ENCODE measurements at regions not wholly inside any gene's neighbourhood (a gene's known extent, or its start where the extent isn't known, plus 50 kb on each side); places are given as distances from the start of the nearest gene placed in this dataset.
"Not testable (repeated sequence)": the region's sequence is repeated elsewhere in the genome, so short reads cannot be mapped to it uniquely, and the experiment has no call there.

GRCh38 chr2:54050445-54050844, 65.0 kb upstream of the ACYP2 start:
- no peak for DNase-seq (ENCODE audit: extremely low read depth, insufficient read length)
- Histone ChIP-seq H3K27me3 (replicated peaks; ENCODE audit: control insufficient read depth, insufficient read depth, low read length) (no peaks in the 10 kb centered on the region), H3K36me3 (ENCODE audit: control insufficient read depth, insufficient read depth, low read length) (no peaks in the 10 kb centered on the region), H3K4me3 (replicated peaks; ENCODE audit: low read depth, low read length) (no peak overlapping the region)
- TF ChIP-seq, protein P1, sequence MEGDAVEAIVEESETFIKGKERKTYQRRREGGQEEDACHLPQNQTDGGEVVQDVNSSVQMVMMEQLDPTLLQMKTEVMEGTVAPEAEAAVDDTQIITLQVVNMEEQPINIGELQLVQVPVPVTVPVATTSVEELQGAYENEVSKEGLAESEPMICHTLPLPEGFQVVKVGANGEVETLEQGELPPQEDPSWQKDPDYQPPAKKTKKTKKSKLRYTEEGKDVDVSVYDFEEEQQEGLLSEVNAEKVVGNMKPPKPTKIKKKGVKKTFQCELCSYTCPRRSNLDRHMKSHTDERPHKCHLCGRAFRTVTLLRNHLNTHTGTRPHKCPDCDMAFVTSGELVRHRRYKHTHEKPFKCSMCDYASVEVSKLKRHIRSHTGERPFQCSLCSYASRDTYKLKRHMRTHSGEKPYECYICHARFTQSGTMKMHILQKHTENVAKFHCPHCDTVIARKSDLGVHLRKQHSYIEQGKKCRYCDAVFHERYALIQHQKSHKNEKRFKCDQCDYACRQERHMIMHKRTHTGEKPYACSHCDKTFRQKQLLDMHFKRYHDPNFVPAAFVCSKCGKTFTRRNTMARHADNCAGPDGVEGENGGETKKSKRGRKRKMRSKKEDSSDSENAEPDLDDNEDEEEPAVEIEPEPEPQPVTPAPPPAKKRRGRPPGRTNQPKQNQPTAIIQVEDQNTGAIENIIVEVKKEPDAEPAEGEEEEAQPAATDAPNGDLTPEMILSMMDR (IDR thresholded peaks at IDR 0.05; ENCODE audit: insufficient read depth, low read length, poor library complexity, severe bottlenecking): no peak

DNA sequence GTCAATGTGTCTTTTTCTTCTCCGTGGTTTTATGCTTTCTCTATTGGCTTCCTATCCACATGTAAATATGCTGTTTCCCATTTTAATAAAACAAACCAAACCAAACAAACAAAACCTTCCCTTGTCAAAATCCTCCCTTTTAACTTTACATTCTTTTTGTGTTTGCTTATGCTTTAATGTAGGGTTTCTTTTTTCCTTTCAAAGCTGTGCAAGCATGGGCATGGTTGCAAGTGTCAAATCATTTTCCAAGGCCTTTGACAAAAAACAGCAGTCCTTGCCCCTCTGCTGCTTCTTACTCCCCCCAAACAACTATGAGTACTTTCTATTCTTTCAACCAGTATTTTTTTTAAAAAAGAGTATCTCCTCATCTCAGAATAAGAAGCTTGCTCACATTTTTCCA, 66.0 kb upstream of the ACYP2 start:
- Histone ChIP-seq H3K27me3 (replicated peaks; ENCODE audit: control insufficient read depth, insufficient read depth, low read length) (no peaks in the 10 kb centered on the region), H3K4me3 (replicated peaks; ENCODE audit: low read depth, low read length) (no peak overlapping the region), H3K36me3 (ENCODE audit: control insufficient read depth, insufficient read depth, low read length) (no peaks in the 10 kb centered on the region)
- DNase-seq (ENCODE audit: extremely low read depth, insufficient read length): no peak
- TF ChIP-seq, protein P1 (IDR thresholded peaks at IDR 0.05; ENCODE audit: insufficient read depth, low read length, poor library complexity, severe bottlenecking): no peak

DNA sequence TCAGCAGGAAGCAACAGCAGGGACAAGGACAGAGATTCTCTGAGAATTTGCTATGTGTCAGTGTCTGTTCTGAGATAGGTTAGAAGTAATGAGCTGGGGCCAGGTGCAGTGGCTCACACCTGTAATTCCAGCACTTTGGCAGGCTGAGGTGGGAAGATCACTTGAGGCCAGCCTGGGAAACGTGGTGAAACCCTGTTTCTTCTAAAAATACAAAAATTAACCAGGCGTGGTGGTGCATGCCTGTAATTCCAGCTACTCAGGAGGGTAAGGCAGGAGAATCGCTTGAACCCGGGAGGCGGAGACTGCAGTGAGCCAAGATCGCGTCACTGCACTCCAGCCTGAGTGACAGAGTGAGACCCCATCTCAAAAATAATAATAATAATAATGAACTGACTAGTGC, 66.5 kb upstream of the ACYP2 start:
- H3K4me3 ChIP-seq (replicated peaks; ENCODE audit: low read depth, low read length); DNase-seq (ENCODE audit: extremely low read depth, insufficient read length); H3K36me3 ChIP-seq (ENCODE audit: control insufficient read depth, insufficient read depth, low read length); H3K27me3 ChIP-seq (replicated peaks; ENCODE audit: control insufficient read depth, insufficient read depth, low read length): not testable (repeated sequence)

DNA sequence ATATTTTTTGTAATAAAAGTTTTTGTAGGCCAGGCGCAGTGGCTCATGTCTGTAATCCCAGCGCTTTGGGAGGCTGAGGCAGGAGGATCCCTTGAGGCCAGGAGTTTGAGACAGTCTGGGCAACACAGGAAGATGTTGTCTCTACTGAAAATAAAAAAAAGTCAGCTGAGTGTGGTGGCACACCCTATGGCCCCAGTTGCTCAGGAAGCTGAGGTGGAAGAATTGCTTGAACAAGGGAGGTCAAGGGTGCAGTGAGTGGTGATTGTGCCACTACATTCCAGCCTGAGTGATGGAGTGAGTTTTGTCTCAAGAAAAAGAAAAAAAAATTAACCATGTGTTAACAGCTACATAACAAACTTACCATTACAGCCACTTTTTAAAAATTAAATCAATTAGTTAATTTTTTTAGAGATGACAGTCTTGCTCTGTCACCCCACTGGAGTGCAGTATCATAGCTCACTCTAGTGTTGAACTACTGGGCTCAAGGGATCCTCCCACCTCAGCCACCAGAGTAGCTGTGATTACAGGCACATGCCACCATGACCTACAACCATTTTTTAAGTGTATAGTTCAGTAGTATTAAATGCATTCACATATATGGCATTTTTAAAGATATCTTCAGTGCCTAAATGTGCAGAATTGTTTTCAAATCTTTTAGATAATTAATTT, 67.2 kb upstream of the ACYP2 start:
- TF ChIP-seq, protein P1 (IDR thresholded peaks at IDR 0.05; ENCODE audit: insufficient read depth, low read length, poor library complexity, severe bottlenecking): no peak
- Histone ChIP-seq H3K4me3 (replicated peaks; ENCODE audit: low read depth, low read length) (no peak overlapping the region), H3K36me3 (ENCODE audit: control insufficient read depth, insufficient read depth, low read length) (no peaks in the 10 kb centered on the region), H3K27me3 (replicated peaks; ENCODE audit: control insufficient read depth, insufficient read depth, low read length) (no peaks in the 10 kb centered on the region)
- DNase-seq (ENCODE audit: extremely low read depth, insufficient read length): no peak

GRCh38 chr2:54047658-54048057, 67.8 kb upstream of the ACYP2 start:
- DNase-seq (ENCODE audit: extremely low read depth, insufficient read length): no peak
- no peaks in the 10 kb centered on the region for H3K27me3 ChIP-seq (replicated peaks; ENCODE audit: control insufficient read depth, insufficient read depth, low read length)
- TF ChIP-seq, protein P1 (IDR thresholded peaks at IDR 0.05; ENCODE audit: insufficient read depth, low read length, poor library complexity, severe bottlenecking): no peak
- no peaks in the 10 kb centered on the region for H3K36me3 ChIP-seq (ENCODE audit: control insufficient read depth, insufficient read depth, low read length)
- no peak overlapping the region for H3K4me3 ChIP-seq (replicated peaks; ENCODE audit: low read depth, low read length)

DNA sequence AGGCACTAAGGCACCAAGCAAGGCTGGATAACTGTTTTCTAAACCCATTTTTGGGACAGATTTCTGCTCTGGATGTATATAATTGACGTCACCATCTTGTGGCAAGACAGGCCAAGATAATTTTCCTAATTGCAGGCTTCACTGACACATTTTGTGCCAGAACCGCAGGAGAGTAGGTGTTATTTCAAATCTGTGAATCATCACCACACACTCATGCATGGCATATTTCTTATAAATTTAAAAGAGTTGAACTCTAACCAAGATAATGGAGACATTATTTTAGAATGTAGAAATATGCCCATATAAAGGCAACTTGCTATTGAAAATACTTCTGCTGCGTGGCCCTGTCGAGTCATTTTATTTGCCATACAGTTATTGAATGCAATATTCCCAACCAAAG, 68.3 kb upstream of the ACYP2 start:
- TF ChIP-seq, protein P1 (IDR thresholded peaks at IDR 0.05; ENCODE audit: insufficient read depth, low read length, poor library complexity, severe bottlenecking): no peak
- Histone ChIP-seq H3K27me3 (replicated peaks; ENCODE audit: control insufficient read depth, insufficient read depth, low read length) (no peaks in the 10 kb centered on the region), H3K4me3 (replicated peaks; ENCODE audit: low read depth, low read length) (no peak overlapping the region), H3K36me3 (ENCODE audit: control insufficient read depth, insufficient read depth, low read length) (no peaks in the 10 kb centered on the region)
- DNase-seq (ENCODE audit: extremely low read depth, insufficient read length): no peak

All from GM06990 (cell line).